ENCODE measurements at regions not wholly inside any gene's neighbourhood (a gene's known extent, or its start where the extent isn't known, plus 50 kb on each side); places are given as distances from the start of the nearest gene placed in this dataset.

- TF ChIP-seq CTCF (IDR thresholded peaks at IDR 0.05; ENCODE audit: poor library complexity) (no peak), EZH2 (IDR thresholded peaks at IDR 0.05; ENCODE audit: borderline replicate concordance) (no peak)
Observed at GRCh38 chr7:12130609-12131008, 80.5 kb upstream of the TMEM106B start.

Data from hepatocyte (in vitro differentiated cells).